HEK293T (cell line): ENCODE measurements at regions not wholly inside any gene's neighbourhood (a gene's known extent, or its start where the extent isn't known, plus 50 kb on each side); places are given as distances from the start of the nearest gene placed in this dataset.

Source experiments
- ARNT ChIP-seq: fragments of 450-650 bp; IDR thresholded peaks from 2 replicates; pipeline ENCODE4 v1.6.1; 2017; ENCODE audit warnings: mild to moderate bottlenecking
- CTBP1 ChIP-seq: fragments of 450-650 bp; IDR thresholded peaks from 2 replicates; pipeline ENCODE4 v1.6.1; 2016; ENCODE audit warnings: borderline replicate concordance
- FOXM1 ChIP-seq: fragments of 450-650 bp; IDR thresholded peaks from 2 replicates; pipeline ENCODE4 v1.6.1; 2017; ENCODE audit warnings: mild to moderate bottlenecking, borderline replicate concordance
- NFRKB ChIP-seq: fragments of 450-650 bp; IDR thresholded peaks from 2 replicates; pipeline ENCODE4 v1.6.1; 2016; ENCODE audit warnings: mild to moderate bottlenecking, moderate library complexity
- SUZ12 ChIP-seq: fragments of 450-650 bp; IDR thresholded peaks from 2 replicates; pipeline ENCODE4 v1.6.1; 2016; ENCODE audit warnings: mild to moderate bottlenecking

DNA sequence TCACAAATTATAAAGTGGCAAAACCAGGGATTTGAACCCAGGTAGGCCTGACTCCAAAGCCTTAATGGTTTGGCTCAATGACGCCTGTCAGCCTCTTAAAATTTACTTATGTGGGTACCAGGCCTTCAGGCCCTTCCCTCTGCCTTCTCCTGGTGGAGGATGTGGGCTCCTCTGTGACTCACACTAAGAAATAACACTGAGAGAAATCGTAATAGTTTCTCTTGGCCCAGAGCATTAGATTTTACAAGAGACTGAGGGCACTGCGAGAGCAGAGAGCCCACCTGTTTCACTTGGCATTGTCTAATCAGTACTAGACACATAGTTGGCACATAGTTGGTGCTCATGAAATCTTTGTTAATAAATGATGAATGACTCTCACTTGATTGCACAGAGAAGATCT, 505.2 kb downstream of the SHQ1 start:
- TF ChIP-seq ARNT: no peak
- TF ChIP-seq FOXM1: no peak
- no peak for TF ChIP-seq SUZ12
- TF ChIP-seq NFRKB: no peak
- no peak for TF ChIP-seq CTBP1
